BLaER1 treated with 17β-estradiol and CSF1 and Interleukin-3, amounts not matched to agents 10 nM and 100 nM (cell line): ENCODE measurements at regions not wholly inside any gene's neighbourhood (a gene's known extent, or its start where the extent isn't known, plus 50 kb on each side); places are given as distances from the start of the nearest gene placed in this dataset.

Source experiments
- H3K27ac ChIP-seq, 11 experiments: shearing (Covaris generic); formaldehyde crosslinking; 2 replicates each; pipeline ENCODE4 v1.8.1; 2022
- H3K27me3 ChIP-seq, 11 experiments: shearing (Covaris generic); formaldehyde crosslinking; 2 replicates each; pipeline ENCODE4 v1.8.1; 2022
- H3K36me3 ChIP-seq, 11 experiments: shearing (Covaris generic); formaldehyde crosslinking; 2 replicates each; pipeline ENCODE4 v1.8.1; 2022
- H3K4me1 ChIP-seq, 10 experiments: shearing (Covaris generic); formaldehyde crosslinking; 2 replicates each; pipeline ENCODE4 v1.8.1; 2022
- H3K4me2 ChIP-seq, 11 experiments: shearing (Covaris generic); formaldehyde crosslinking; 2 replicates each; pipeline ENCODE4 v1.8.1; 2022
- H3K4me3 ChIP-seq, 10 experiments: shearing (Covaris generic); formaldehyde crosslinking; 2 replicates each; pipeline ENCODE4 v1.8.1; 2022
- H3K9ac ChIP-seq, 11 experiments: shearing (Covaris generic); formaldehyde crosslinking; 2 replicates each; pipeline ENCODE4 v1.8.1; 2022
- H3K9me3 ChIP-seq, 11 experiments: shearing (Covaris generic); formaldehyde crosslinking; replicated peaks in 1 of 11; 2 replicates each; pipeline ENCODE4 v1.8.1; 2022
- H4K20me1 ChIP-seq, 11 experiments: shearing (Covaris generic); formaldehyde crosslinking; 2 replicates each; pipeline ENCODE4 v1.8.1; 2022
- Cebpa-rat ChIP-seq, 11 experiments: shearing (Covaris generic); IDR thresholded peaks; 2 replicates each; pipeline ENCODE4 v1.8.1; 2022

GRCh38 chr15:62853841-62854225, 188.7 kb upstream of the TPM1 start:
- Histone ChIP-seq H3K36me3 (no peaks in the 10 kb centered on the region), H3K4me1 (peaks cover 0 to 3% (median 0%) of the 10 kb centered on the region in 10 experiments; a peak in 1 of 20 replicates), H3K27ac (no peak overlapping the region), H3K4me3 (no peak overlapping the region), H3K27me3 (no peaks in the 10 kb centered on the region), H3K9ac (no peak overlapping the region), H4K20me1 (no peaks in the 10 kb centered on the region), H3K4me2 (no peak overlapping the region), H3K9me3 (no peaks in the 10 kb centered on the region)
- no peak for TF ChIP-seq Cebpa-rat (IDR thresholded peaks at IDR 0.05)

GRCh38 chr15:62854420-62855084, 188.0 kb upstream of the TPM1 start:
- H4K20me1 ChIP-seq: no peaks in the 10 kb centered on the region
- TF ChIP-seq Cebpa-rat (IDR thresholded peaks at IDR 0.05): no peak
- H3K4me1 ChIP-seq: 0 out of 20 replicates have a peak, but pooled peaks cover 0 to 3% (median 0%) of the 10 kb centered on the region in 10 experiments
- H3K27ac ChIP-seq: no peak overlapping the region
- H3K27me3 ChIP-seq: no peaks in the 10 kb centered on the region
- no peak overlapping the region for H3K9ac ChIP-seq
- no peak overlapping the region for H3K4me3 ChIP-seq
- no peaks in the 10 kb centered on the region for H3K36me3 ChIP-seq
- no peaks in the 10 kb centered on the region for H3K9me3 ChIP-seq
- H3K4me2 ChIP-seq: no peak overlapping the region

GRCh38 chr15:62855085-62855476, 187.5 kb upstream of the TPM1 start:
- Histone ChIP-seq H3K4me1 (0 out of 20 replicates have a peak, but pooled peaks cover 0 to 3% (median 0%) of the 10 kb centered on the region in 10 experiments), H3K36me3 (no peaks in the 10 kb centered on the region), H3K27me3 (no peaks in the 10 kb centered on the region), H3K9me3 (0 out of 22 replicates have a peak, but pooled peaks cover 0 to 3% (median 0%) of the 10 kb centered on the region in 11 experiments), H4K20me1 (no peaks in the 10 kb centered on the region), H3K27ac (no peak overlapping the region), H3K4me2 (no peak overlapping the region), H3K9ac (no peak overlapping the region), H3K4me3 (no peak overlapping the region)
- TF ChIP-seq Cebpa-rat (IDR thresholded peaks at IDR 0.05): no peak

- no peaks in the 10 kb centered on the region for H3K36me3 ChIP-seq
- H3K4me2 ChIP-seq: no peak overlapping the region
- H3K9me3 ChIP-seq: peaks cover 0 to 8% (median 0%) of the 10 kb centered on the region in 11 experiments; a peak in 1 of 22 replicates
- no peak overlapping the region for H3K27ac ChIP-seq
- no peak overlapping the region for H3K4me3 ChIP-seq
- no peaks in the 10 kb centered on the region for H4K20me1 ChIP-seq
- H3K9ac ChIP-seq: no peak overlapping the region
- H3K27me3 ChIP-seq: no peaks in the 10 kb centered on the region
- 0 out of 20 replicates have a peak, but pooled peaks cover 0 to 3% (median 0%) of the 10 kb centered on the region in 10 experiments for H3K4me1 ChIP-seq
- no peak for TF ChIP-seq Cebpa-rat (IDR thresholded peaks at IDR 0.05)
Measured at GRCh38 chr15:62856466-62857246, 185.9 kb upstream of the TPM1 start.

GRCh38 chr15:62857411-62857853, 185.1 kb upstream of the TPM1 start:
- Histone ChIP-seq H3K4me3 (no peak overlapping the region), H3K9ac (no peak overlapping the region), H3K4me1 (0 out of 20 replicates have a peak, but pooled peaks cover 0 to 3% (median 0%) of the 10 kb centered on the region in 10 experiments), H4K20me1 (no peaks in the 10 kb centered on the region), H3K27me3 (no peaks in the 10 kb centered on the region), H3K4me2 (no peak overlapping the region), H3K36me3 (no peaks in the 10 kb centered on the region), H3K9me3 (peaks cover 0 to 10% (median 0%) of the 10 kb centered on the region in 11 experiments; a peak in 1 of 22 replicates), H3K27ac (no peak overlapping the region)
- no peak for TF ChIP-seq Cebpa-rat (IDR thresholded peaks at IDR 0.05)

GRCh38 chr15:62858343-62858742, 184.2 kb upstream of the TPM1 start:
- no peaks in the 10 kb centered on the region for H3K27me3 ChIP-seq
- H3K9ac ChIP-seq: no peak overlapping the region
- no peak for TF ChIP-seq Cebpa-rat (IDR thresholded peaks at IDR 0.05)
- H3K4me3 ChIP-seq: no peak overlapping the region
- no peaks in the 10 kb centered on the region for H3K36me3 ChIP-seq
- H3K4me1 ChIP-seq: 0 out of 20 replicates have a peak, but pooled peaks cover 0 to 3% (median 0%) of the 10 kb centered on the region in 10 experiments
- H3K9me3 ChIP-seq: peaks cover 0 to 10% (median 0%) of the 10 kb centered on the region in 11 experiments; a peak in 1 of 22 replicates
- no peak overlapping the region for H3K4me2 ChIP-seq
- H3K27ac ChIP-seq: no peak overlapping the region
- no peaks in the 10 kb centered on the region for H4K20me1 ChIP-seq

- Histone ChIP-seq H3K27ac (no peak overlapping the region), H3K4me1 (no peaks in the 10 kb centered on the region), H3K4me2 (no peak overlapping the region), H3K9me3 (peaks cover 0 to 10% (median 0%) of the 10 kb centered on the region in 11 experiments; a peak in 1 of 22 replicates), H3K9ac (no peak overlapping the region), H3K36me3 (no peaks in the 10 kb centered on the region), H3K4me3 (no peak overlapping the region), H4K20me1 (no peaks in the 10 kb centered on the region), H3K27me3 (no peaks in the 10 kb centered on the region)
- no peak for TF ChIP-seq Cebpa-rat (IDR thresholded peaks at IDR 0.05)
Measured at GRCh38 chr15:62862717-62863116, 179.8 kb upstream of the TPM1 start.

- Histone ChIP-seq H3K4me2 (no peak overlapping the region), H3K36me3 (no peaks in the 10 kb centered on the region), H3K9ac (no peak overlapping the region), H4K20me1 (no peaks in the 10 kb centered on the region), H3K27ac (no peak overlapping the region), H3K4me1 (peaks cover 0 to 11% (median 7%) of the 10 kb centered on the region in 10 experiments; a peak in 13 of 20 replicates), H3K9me3 (peaks cover 0 to 11% (median 0%) of the 10 kb centered on the region in 11 experiments; a peak in 4 of 22 replicates), H3K4me3 (no peak overlapping the region), H3K27me3 (no peaks in the 10 kb centered on the region)
- TF ChIP-seq Cebpa-rat (IDR thresholded peaks at IDR 0.05): no peak
Measured at GRCh38 chr15:62866366-62866765, 176.2 kb upstream of the TPM1 start.

- Histone ChIP-seq H3K27me3 (no peaks in the 10 kb centered on the region), H3K4me1 (peaks cover 0 to 11% (median 7%) of the 10 kb centered on the region in 10 experiments; a peak in 13 of 20 replicates), H3K4me2 (no peak overlapping the region), H3K36me3 (no peaks in the 10 kb centered on the region), H3K4me3 (no peak overlapping the region), H3K9ac (no peak overlapping the region), H4K20me1 (no peaks in the 10 kb centered on the region), H3K27ac (no peak overlapping the region), H3K9me3 (peaks cover 0 to 9% (median 0%) of the 10 kb centered on the region in 11 experiments; a peak in 4 of 22 replicates)
- no peak for TF ChIP-seq Cebpa-rat (IDR thresholded peaks at IDR 0.05)
Measured at GRCh38 chr15:62867844-62868243, 174.7 kb upstream of the TPM1 start.
